Gastroesophageal sphincter (tissue), 3 donors: ENCODE measurements at regions not wholly inside any gene's neighbourhood (a gene's known extent, or its start where the extent isn't known, plus 50 kb on each side); places are given as distances from the start of the nearest gene placed in this dataset.
"Not testable (repeated sequence)": the region's sequence is repeated elsewhere in the genome, so short reads cannot be mapped to it uniquely, and the experiment has no call there.

Experiments used
- CTCF ChIP-seq, 4 experiments: fragments of 200-600 bp in 2 of 4; fragments of 450-650 bp in 2 of 4; sonication (generic) in 1 of 4; IDR thresholded peaks; one replicate each; pipeline ENCODE4 v1.5.1; 2017 to 2019; ENCODE audit warnings: antibody characterized with exemption in 4 of 4, mild to moderate bottlenecking in 2 of 4, moderate library complexity in 2 of 4
- POLR2A ChIP-seq, 2 donors: fragments of 450-650 bp; IDR thresholded peaks; one replicate each; pipeline ENCODE4 v1.6.1; 2017; ENCODE audit warnings: antibody characterized with exemption in 2 of 2, mild to moderate bottlenecking in 2 of 2, moderate library complexity in 1 of 2
- POLR2AphosphoS5 ChIP-seq: sonication (generic); formaldehyde crosslinking; IDR thresholded peaks from one replicate; pipeline ENCODE4 v1.6.1; 2017; ENCODE audit warnings: antibody characterized with exemption

GRCh38 chr17:22378748-22379147 lies 686.4 kb downstream of the KCNJ18 start:
- TF ChIP-seq POLR2A (IDR thresholded peaks at IDR 0.05); POLR2AphosphoS5; CTCF (IDR thresholded peaks at IDR 0.05): not testable (repeated sequence)
